SK-N-SH (cell line): ENCODE measurements at regions not wholly inside any gene's neighbourhood (a gene's known extent, or its start where the extent isn't known, plus 50 kb on each side); places are given as distances from the start of the nearest gene placed in this dataset.

Source experiments
- CTCF ChIA-PET: fragments of 300-600, 350-600 bp; formaldehyde crosslinking; extraction: SDS; loops from one replicate; lab custom pipeline; 2021; lab: Yijun Ruan, JAX
- POLR2A ChIA-PET: fragments of 350-600 bp; sonication (Branson Sonifier 250); formaldehyde crosslinking; extraction: SDS; loops from one replicate; lab custom pipeline; 2020; ENCODE audit warnings: antibody characterized with exemption, inconsistent platforms; lab: Yijun Ruan, JAX
- DNase-seq: peaks from one replicate; pipeline ENCODE4 v3.0.0; 2012
- H2AFZ ChIP-seq: fragments of 200-600 bp; sonication (generic); 2 replicates; pipeline ENCODE4 v1.8.1; 2016; ENCODE audit warnings: antibody characterized with exemption, mild to moderate bottlenecking, low read depth
- H3F3A ChIP-seq: fragments of 200-600 bp; sonication (generic); replicated peaks from 2 replicates; pipeline ENCODE3; 2016; ENCODE audit warnings: antibody characterized with exemption, mild to moderate bottlenecking; ENCODE audit not compliant: insufficient read depth
- H3K27ac ChIP-seq, 2 experiments: fragments of 200-500 bp in 1 of 2; fragments of 200-600 bp in 1 of 2; sonication (Bioruptor generic) in 1 of 2; sonication (generic), shearing (Covaris generic) in 1 of 2; 2 replicates each; pipeline versions ENCODE4 v1.5.1 to v1.6.1; 2014 to 2016; ENCODE audit warnings: low read depth in 2 of 2, inconsistent platforms in 1 of 2, low read length in 1 of 2, mild to moderate bottlenecking in 1 of 2, mixed read lengths in 1 of 2
- H3K27me3 ChIP-seq: fragments of 200-600 bp; sonication (generic), shearing (Covaris generic); 2 replicates; pipeline ENCODE4 v1.6.1; 2016; ENCODE audit warnings: mixed run types; ENCODE audit not compliant: insufficient read depth
- H3K36me3 ChIP-seq, 2 experiments: fragments of 200-500 bp in 1 of 2; fragments of 200-600 bp in 1 of 2; sonication (Bioruptor generic) in 1 of 2; sonication (generic) in 1 of 2; replicated peaks in 1 of 2; 2 replicates each; pipeline versions ENCODE3 to v1.5.1; 2014 to 2016; ENCODE audit warnings: low read length in 1 of 2, mild to moderate bottlenecking in 1 of 2; ENCODE audit not compliant: insufficient read depth in 2 of 2, control insufficient read depth in 1 of 2
- H3K4me1 ChIP-seq, 2 experiments: fragments of 200-500 bp in 1 of 2; fragments of 200-600 bp in 1 of 2; sonication (Bioruptor generic) in 1 of 2; sonication (generic), shearing (Covaris generic) in 1 of 2; 2 replicates each; pipeline versions ENCODE4 v1.5.1 to v1.6.1; 2014 to 2016; ENCODE audit warnings: low read depth in 1 of 2, low read length in 1 of 2, mixed run types in 1 of 2; ENCODE audit not compliant: insufficient read depth in 2 of 2, control insufficient read depth in 1 of 2
- H3K4me2 ChIP-seq: fragments of 200-600 bp; sonication (generic), shearing (Covaris generic); 2 replicates; pipeline ENCODE4 v1.6.1; 2017; ENCODE audit warnings: mixed run types
- H3K4me3 ChIP-seq, 2 experiments: fragments of 200-500 bp in 1 of 2; fragments of 200-600 bp in 1 of 2; sonication (Bioruptor generic) in 1 of 2; sonication (generic), shearing (Covaris generic) in 1 of 2; 2 replicates each; pipeline versions ENCODE4 v1.5.1 to v1.8.1; 2014 to 2016; ENCODE audit warnings: low read depth in 2 of 2, inconsistent platforms in 1 of 2, low read length in 1 of 2, mild to moderate bottlenecking in 1 of 2, mixed read lengths in 1 of 2, moderate library complexity in 1 of 2
- H3K79me2 ChIP-seq: fragments of 200-600 bp; sonication (generic); 2 replicates; pipeline ENCODE4 v1.8.1; 2017; ENCODE audit warnings: mild to moderate bottlenecking; ENCODE audit not compliant: insufficient read depth
- H3K9ac ChIP-seq: fragments of 200-600 bp; sonication (generic); 2 replicates; pipeline ENCODE4 v1.6.1; 2017; ENCODE audit warnings: mixed run types
- H3K9me2 ChIP-seq: fragments of 200-600 bp; sonication (generic); 2 replicates; pipeline ENCODE4 v1.6.1; 2017; ENCODE audit warnings: mixed run types
- H3K9me3 ChIP-seq: fragments of 200-600 bp; sonication (generic); 2 replicates; pipeline ENCODE4 v1.6.1; 2017; ENCODE audit warnings: mixed run types, mild to moderate bottlenecking, moderate library complexity
- H4K20me1 ChIP-seq: fragments of 200-600 bp; sonication (generic); 2 replicates; pipeline ENCODE4 v1.6.1; 2017; ENCODE audit warnings: mild to moderate bottlenecking, mixed run types; ENCODE audit not compliant: insufficient read depth
- CHD2 ChIP-seq: fragments of 150-350 bp; IDR thresholded peaks from 2 replicates; pipeline ENCODE4 v1.6.1; 2018; ENCODE audit warnings: low read length; ENCODE audit not compliant: partially characterized antibody
- ELF1 ChIP-seq: IDR thresholded peaks from 2 replicates; pipeline ENCODE4 v1.4.0; 2012
- EP300 ChIP-seq, 2 experiments: IDR thresholded peaks; 2 replicates each; pipeline versions ENCODE4 v1.4.0 to v1.6.1; 2012; ENCODE audit warnings: borderline replicate concordance in 1 of 2, low read depth in 1 of 2, low read length in 1 of 2
- EZH2phosphoT487 ChIP-seq: fragments of 200-600 bp; sonication (generic); IDR thresholded peaks from 2 replicates; pipeline ENCODE4 v1.6.1; 2017; ENCODE audit warnings: low read depth, mixed run types, mild to moderate bottlenecking, antibody characterized with exemption, moderate library complexity, borderline replicate concordance
- FOXJ3 ChIP-seq: sonication (generic); formaldehyde crosslinking; IDR thresholded peaks from 2 replicates; pipeline ENCODE4 v1.5.1; 2020; ENCODE audit warnings: mild to moderate bottlenecking, missing genetic modification reagents
- WGBS: methylation state at CpG from one replicate; pipeline ENCODE4 v1.1.6; 2017; ENCODE audit warnings: low lambda C conversion rate; 5-methylcytosine and 5-hydroxymethylcytosine counted together
- TF ChIP-seq, protein P1 (sequence below): fragments of 150-350 bp; IDR thresholded peaks from 2 replicates; pipeline ENCODE4 v1.6.1; 2016; ENCODE audit warnings: mild to moderate bottlenecking, low read depth, low read length
- TF ChIP-seq, protein P2 (sequence below): IDR thresholded peaks from 2 replicates; pipeline ENCODE4 v1.4.0; 2012; ENCODE audit warnings: low read depth, borderline replicate concordance
- TF ChIP-seq, protein P3 (sequence below): IDR thresholded peaks from 2 replicates; pipeline ENCODE4 v1.4.0; 2012; ENCODE audit warnings: low read depth, borderline replicate concordance

DNA sequence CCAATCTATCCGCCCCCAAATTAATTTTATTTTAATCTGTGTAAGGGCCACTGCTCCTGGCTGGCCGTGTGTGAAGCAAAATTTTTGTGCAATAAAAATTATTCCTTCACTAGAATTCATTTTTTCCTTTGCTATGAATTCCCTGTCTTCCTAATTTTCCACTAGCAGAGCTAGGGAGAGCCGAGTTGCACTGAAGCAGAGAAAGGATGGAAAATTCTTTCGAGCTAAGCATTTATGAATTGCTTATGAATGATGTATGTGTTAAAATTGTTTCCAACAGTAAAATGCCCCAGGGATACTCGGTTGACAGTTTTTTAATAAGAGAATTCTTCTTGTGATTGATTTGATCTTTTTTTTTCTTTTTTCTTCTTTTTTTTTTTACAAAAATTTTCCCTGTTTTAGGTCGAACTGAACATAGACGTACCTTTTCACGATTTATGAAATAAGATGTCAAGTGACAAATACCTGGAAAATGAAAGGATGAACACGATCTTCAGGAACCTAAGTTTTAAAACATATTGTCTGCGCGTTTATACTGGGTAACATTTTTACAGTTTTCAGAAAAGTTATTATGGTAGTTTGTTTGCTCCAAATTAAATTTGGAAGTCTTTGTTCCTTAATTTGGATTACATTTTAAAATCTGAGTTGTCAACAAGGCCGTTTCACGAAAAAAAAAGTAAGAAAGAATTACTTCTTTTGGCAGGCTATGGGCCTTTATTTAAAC is 288.8 kb upstream of the NFE2L3 start:
- Histone ChIP-seq H3K27me3 (peaks cover 53% of the 10 kb centered on the region), H2AFZ (no peak overlapping the region), H3K27ac (no peak overlapping the region), H3F3A (peaks cover 17% of the 10 kb centered on the region), H4K20me1 (0 out of 2 replicates have a peak, but pooled peaks cover 4% of the 10 kb centered on the region), H3K9ac (no peak overlapping the region), H3K9me2 (no peaks in the 10 kb centered on the region), H3K36me3 (no peaks in the 10 kb centered on the region), H3K4me1 (peaks cover 0 to 5% of the 10 kb centered on the region in 2 experiments; a peak in 2 of 4 replicates), H3K9me3 (no peaks in the 10 kb centered on the region), H3K4me2 (peak overlapping the region; percentile 67), H3K4me3 (peak overlapping the region; percentile 20 to 37; a peak in 3 of 4 replicates), H3K79me2 (no peaks in the 10 kb centered on the region)
- 5% methylated on average over 13 of the region's 13 CpGs for WGBS
- ChIA-PET POLR2A (interaction anchor here (1.7 kb wide), 1 partner anchor 337 kb away, joined by 10 read pairs; the partner anchor contains the start of gene HNRNPA2B1), CTCF (interaction anchor here (1.0 to 2.4 kb wide), 6 partner anchors 11 to 514 kb away, joined by 3 to 9 read pairs (median 6); no protein-coding TSS in a partner anchor)
- DNase-seq = no peak
- TF ChIP-seq, protein P1, sequence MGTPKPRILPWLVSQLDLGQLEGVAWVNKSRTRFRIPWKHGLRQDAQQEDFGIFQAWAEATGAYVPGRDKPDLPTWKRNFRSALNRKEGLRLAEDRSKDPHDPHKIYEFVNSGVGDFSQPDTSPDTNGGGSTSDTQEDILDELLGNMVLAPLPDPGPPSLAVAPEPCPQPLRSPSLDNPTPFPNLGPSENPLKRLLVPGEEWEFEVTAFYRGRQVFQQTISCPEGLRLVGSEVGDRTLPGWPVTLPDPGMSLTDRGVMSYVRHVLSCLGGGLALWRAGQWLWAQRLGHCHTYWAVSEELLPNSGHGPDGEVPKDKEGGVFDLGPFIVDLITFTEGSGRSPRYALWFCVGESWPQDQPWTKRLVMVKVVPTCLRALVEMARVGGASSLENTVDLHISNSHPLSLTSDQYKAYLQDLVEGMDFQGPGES = no peak
- TF ChIP-seq FOXJ3 (CRISPR knock-in tag) (no peak), EZH2phosphoT487 (no peak), CHD2 (no peak), EP300 (IDR thresholded peaks at IDR 0.05; ENCODE audit: borderline replicate concordance in 1 of 2, low read depth in 1 of 2, low read length in 1 of 2) (no peak)
- TF ChIP-seq, protein P2, sequence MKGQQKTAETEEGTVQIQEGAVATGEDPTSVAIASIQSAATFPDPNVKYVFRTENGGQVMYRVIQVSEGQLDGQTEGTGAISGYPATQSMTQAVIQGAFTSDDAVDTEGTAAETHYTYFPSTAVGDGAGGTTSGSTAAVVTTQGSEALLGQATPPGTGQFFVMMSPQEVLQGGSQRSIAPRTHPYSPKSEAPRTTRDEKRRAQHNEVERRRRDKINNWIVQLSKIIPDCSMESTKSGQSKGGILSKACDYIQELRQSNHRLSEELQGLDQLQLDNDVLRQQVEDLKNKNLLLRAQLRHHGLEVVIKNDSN = no peak

DNA sequence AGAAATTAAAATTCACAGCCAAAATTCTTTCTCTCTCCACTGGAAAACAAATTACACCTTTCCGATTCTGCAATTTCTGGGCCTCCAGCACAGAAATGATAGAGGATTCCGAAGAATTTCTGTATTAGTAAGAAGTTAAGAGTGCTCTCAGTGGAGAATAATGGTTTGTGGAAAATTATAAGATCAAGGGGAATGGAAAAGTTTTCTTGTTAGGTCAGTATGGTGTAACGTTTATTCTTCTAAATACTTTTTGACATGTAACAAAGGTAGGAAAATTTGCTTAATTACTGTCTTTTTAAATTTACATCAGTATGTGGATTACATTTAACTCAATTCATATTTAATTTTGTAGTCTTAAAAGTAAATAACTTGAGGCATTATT is 288.3 kb upstream of the NFE2L3 start:
- Histone ChIP-seq H3K9me3 (no peaks in the 10 kb centered on the region), H3K4me1 (peaks cover 0 to 5% of the 10 kb centered on the region in 2 experiments; a peak in 2 of 4 replicates), H3K79me2 (no peaks in the 10 kb centered on the region), H4K20me1 (0 out of 2 replicates have a peak, but pooled peaks cover 4% of the 10 kb centered on the region), H3K9ac (no peak overlapping the region), H3K4me2 (no peak overlapping the region), H2AFZ (no peak overlapping the region), H3K27ac (no peak overlapping the region), H3K4me3 (no peak overlapping the region), H3K36me3 (no peaks in the 10 kb centered on the region), H3K9me2 (no peaks in the 10 kb centered on the region), H3K27me3 (peaks cover 53% of the 10 kb centered on the region), H3F3A (peaks cover 17% of the 10 kb centered on the region)
- TF ChIP-seq ELF1 = no peak
- TF ChIP-seq, protein P3, sequence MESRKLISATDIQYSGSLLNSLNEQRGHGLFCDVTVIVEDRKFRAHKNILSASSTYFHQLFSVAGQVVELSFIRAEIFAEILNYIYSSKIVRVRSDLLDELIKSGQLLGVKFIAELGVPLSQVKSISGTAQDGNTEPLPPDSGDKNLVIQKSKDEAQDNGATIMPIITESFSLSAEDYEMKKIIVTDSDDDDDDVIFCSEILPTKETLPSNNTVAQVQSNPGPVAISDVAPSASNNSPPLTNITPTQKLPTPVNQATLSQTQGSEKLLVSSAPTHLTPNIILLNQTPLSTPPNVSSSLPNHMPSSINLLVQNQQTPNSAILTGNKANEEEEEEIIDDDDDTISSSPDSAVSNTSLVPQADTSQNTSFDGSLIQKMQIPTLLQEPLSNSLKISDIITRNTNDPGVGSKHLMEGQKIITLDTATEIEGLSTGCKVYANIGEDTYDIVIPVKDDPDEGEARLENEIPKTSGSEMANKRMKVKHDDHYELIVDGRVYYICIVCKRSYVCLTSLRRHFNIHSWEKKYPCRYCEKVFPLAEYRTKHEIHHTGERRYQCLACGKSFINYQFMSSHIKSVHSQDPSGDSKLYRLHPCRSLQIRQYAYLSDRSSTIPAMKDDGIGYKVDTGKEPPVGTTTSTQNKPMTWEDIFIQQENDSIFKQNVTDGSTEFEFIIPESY = no peak
- WGBS = 7% methylated on average over 3 of the region's 3 CpGs
- no peak for DNase-seq
- ChIA-PET CTCF (interaction anchor here (3.1 kb wide), 1 partner anchor 9 kb away, joined by 13 read pairs; no protein-coding TSS in a partner anchor), POLR2A (no interaction called here)
